ENCODE measurements at regions not wholly inside any gene's neighbourhood (a gene's known extent, or its start where the extent isn't known, plus 50 kb on each side); places are given as distances from the start of the nearest gene placed in this dataset.
A peak's percentile ranks its signal among the peaks of the same experiment; 100 is the strongest.

DNA sequence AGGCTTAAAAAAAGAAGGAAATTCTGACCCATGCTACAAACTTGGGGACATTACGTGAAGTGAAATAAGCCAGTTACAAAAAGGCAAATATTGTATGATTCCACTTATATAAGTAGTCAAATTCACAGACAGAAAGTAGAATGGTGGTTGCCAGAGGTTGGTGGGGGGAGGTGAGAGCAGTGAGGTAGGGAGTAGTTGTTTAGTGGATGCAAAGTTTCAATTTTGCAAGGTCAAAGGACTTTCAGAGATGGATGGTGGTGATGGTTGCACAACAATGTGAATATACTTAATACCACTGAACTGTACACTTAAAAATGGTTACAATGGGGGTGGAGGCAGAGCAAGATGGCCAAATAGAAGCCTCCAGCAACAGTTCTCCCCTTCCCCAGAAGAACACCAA is 86.2 kb upstream of the PLXNC1 start:
- no peak for DNase-seq (ENCODE audit: low read depth in 2 of 2)

DNA sequence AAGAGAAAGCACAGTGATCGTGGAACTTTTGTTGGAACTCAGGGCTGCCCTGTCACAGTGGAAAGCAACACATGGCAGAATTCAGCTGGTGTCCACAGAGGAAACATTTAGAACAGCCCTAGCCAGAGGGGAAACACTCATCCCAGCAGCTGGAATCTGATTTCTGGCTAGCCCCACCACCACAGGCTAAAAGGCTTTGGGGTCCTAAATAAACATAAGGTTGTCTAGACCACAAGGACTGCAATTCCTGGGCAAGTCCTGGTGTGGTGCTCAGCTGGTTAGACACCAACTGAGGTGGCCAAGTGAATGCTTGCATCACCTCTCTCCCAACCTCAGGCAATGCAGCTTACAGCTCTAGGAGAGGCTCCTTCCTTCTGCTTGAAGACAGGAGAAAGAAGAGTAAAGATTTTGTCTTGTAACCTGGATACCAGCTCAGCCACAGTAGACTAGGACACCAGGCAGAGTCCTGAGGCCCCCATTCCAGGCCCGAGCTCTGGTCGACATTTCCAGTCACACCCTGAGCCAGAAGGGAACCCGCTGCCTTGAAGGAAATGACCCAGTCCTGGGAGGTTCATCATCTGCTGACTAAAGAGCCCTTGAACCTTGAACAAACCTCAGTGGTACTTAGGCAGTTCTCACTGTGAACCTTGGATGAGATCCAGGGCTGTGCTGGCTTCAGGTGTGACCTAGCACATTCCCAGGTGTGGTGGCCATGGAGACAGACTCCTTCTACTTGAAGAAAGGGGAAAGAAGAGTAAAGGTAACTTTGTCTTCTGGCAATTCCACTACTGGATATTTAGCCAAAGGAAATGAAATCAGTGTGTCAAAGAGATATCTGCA is 85.4 kb upstream of the PLXNC1 start:
- no peak for DNase-seq (ENCODE audit: low read depth in 2 of 2)

DNA sequence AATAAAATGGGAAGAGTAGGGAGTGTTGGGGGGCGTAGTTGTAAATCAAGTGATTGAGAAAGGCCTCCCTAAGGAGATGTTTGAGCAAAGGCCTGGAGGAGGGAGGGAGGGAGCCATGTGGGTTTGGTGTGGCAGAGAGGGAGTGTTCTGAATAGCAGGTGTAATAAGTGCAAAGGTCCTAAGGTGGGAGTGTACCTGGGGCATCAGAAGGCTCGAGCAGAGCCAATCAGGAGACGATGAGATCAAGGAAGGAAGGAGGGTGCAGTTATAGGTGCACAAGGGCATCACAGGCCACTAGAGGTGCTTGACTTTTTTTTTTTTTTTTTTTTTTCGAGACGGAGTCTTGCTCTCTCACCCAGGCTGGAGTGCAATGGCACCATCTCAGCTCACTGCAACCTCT is 77.9 kb upstream of the PLXNC1 start:
- DNase-seq (ENCODE audit: low read depth in 2 of 2), result no peak

DNA sequence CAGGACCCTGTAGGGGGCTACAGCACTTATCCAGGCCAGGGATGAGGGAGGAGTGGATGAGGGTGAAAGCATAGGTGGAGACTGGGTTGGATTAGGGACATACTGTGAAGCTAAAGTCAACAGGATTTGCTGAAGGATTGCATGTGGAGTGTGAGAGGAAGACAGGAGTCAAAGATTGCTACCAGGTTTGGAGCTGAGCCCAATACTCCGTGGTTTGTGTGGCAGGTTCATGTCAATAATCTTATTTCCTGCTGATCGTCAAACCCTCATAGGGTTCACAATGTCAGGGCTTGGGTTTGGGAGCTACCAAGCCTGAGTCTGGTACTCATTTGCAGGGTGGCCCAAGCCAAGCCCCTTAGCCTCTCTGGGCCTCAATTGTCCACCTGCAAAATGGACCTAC is 77.1 kb upstream of the PLXNC1 start:
- no peak for DNase-seq (ENCODE audit: low read depth in 2 of 2)

DNA sequence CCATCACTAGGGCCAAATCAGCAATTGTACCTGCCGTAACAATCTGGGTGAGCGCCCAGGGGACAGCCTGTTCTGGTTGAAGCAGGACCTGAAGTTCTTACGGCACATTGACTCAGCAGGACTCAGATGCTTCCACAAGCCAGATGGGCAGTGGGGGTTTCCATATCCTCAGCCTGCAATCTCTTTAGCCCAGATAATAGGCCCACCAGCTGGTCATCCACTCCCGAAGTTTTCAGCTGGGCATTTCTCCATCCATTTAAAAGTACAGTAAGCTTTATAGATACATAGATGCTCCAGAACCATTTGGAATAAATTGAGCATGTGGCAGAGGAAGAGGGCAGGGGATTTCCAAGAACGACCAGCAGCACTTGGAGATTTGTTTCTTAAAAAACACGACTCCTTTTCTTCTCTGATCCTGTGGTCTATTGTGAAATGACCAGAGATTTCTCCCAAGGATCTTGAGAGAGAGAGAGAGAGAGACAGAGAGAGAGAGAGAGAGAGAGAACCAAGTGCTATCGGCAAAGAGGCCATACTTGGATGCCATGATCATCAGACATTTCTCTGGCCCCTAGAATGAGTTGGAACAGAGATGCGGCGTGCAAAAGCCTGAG is 74.8 kb upstream of the PLXNC1 start:
- no peak for DNase-seq (ENCODE audit: low read depth in 2 of 2)

DNA sequence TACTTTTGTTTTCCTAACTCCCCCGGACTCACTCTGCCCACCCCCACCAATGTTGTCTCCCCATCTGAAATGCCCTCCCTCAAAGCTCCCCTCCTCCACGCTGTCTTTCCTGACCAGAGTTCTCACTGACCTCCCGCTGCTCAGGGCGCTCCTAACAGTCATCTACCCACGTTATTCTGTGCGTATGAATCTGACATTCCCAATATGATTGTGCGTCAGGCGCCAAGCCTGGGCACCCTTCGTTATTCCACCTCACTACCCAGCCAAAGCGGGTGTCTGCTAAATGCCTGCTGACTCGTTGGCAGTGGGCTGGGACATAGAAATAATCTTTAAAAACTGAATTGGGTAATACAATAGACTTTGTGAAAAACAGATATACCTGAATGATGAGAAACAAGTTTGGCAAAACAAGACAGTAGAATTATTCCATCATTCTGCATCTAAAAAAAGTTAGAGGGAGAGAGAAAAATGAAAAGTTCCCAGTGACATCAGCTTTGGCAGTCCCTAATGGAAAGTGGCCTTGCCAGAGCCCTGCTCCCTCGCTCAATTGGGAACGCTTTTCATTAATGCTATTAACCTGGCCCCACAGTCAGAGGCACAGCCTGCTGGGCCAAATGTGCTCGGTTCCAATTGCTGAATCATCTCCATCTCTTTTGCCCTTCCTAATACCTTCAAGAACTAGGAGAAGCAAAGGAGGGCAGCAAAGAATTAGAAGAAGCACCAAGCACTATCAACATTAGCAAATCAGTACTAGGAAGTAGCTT is 74.0 kb upstream of the PLXNC1 start:
- DNase-seq (ENCODE audit: low read depth in 2 of 2), result no peak

DNA sequence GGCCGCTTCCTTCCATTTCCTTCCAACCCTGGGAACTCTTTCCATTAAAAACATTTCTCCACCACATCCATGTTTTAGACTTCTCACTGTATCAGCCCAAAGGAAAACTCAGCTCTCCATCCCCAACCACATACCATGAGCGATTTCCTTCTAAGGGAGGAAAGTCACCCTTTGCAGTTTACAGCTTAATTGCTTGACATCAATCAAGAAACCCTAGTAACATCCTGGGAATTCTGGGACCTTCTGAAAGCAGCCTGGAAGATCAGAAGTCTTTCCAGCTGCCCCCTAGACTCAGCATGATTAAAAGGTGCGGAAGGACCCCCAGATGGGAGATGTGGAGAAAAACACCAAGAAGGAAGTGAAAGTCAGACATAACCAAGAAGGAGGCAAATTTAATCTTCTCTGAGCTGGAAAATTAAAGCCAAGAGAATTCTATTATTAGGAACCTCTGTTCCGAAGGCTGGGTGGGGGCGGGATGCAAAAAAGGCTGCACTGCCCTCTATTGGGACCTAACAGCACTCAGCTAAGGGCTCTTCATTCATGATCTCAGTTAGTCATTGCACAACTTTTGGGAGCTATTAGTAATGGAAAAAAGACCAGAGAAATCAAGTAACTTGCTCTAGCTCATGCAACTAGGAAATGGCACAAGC is 73.3 kb upstream of the PLXNC1 start:
- peak; percentile 81 to 85 for DNase-seq (ENCODE audit: low read depth in 2 of 2)

DNA sequence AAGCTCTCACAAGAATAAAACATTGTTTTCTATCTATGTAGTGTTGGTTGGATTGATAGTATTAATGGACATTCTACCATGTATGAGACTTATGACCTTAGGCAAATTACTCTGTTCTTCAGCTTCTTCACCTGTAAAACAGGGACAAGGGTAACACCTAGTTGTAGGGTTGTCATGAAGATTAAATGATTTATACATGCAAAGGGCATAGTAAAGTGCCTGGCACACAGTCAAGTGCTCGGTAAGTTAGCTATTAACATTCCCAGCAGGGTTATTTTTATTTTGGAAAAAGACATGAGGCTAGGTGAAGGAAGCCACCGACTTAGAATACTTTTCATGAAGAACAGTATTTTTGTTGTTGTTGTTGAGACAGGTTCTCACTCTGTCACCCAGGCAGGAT is 71.2 kb upstream of the PLXNC1 start:
- DNase-seq (ENCODE audit: low read depth in 2 of 2), result no peak

DNA sequence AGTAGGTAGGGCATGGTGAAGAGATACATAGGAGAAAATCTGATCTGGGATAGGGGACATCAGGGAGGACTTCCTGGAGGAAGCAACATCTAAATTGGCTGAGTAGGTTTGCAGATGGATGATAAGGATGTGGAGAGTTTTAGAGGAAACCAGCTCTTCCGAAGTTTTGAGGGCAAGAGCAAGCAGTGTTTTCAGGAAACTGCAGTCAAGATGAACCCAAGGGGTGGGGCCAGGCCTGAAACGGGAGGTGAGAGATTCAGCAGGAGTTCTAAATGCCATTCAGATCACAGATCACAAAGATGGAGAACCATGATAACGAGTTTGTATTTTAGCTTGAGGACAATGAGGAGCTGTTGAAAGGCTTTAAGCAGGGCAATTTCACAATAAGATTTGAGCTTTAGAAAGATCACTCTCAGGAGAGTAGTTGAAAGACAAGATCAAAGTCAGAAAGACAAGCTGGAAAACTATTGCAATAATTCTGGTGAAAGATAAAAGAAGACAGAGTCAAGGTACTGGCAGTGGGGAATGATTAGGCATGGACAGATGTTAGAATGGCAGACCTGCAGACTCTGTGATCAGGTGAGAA is 70.1 kb upstream of the PLXNC1 start:
- DNase-seq (ENCODE audit: low read depth in 2 of 2), result no peak

DNA sequence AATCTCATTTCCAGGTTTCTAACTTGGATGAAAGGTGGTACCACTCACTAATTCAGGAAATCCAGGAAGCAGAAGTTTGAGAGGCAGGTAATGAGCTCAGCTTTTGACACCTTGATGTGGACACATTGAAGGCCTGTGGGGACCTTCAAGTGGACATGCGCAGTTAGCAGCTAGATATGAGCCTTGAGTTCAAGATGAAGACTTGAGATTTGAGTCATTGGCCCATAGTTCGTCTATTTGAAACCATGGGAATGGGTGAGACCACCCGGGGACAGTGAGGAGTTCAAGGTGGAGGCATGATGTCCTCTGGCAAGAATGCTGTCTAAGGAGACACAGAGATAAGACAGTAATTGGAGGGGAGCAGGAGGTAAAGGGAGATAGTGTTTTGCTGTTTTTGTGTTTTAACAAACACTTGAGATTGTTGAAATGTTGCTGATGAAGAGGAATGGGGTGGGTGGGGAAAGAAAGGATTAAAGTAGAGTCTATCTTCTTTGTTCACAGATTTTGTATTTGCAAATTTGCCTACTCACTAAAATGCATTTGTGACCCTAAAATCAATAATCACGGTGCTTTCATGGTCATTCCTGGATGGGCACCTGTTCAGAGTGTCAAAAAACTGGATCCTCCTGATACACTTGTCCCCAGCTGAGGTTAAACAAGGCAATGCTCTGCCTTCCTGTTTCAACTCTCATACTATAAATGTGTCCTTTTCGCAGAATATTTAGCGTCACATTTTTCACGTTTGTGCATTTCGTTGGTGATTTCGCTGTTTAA is 69.5 kb upstream of the PLXNC1 start:
- no peak for DNase-seq (ENCODE audit: low read depth in 2 of 2)

DNA sequence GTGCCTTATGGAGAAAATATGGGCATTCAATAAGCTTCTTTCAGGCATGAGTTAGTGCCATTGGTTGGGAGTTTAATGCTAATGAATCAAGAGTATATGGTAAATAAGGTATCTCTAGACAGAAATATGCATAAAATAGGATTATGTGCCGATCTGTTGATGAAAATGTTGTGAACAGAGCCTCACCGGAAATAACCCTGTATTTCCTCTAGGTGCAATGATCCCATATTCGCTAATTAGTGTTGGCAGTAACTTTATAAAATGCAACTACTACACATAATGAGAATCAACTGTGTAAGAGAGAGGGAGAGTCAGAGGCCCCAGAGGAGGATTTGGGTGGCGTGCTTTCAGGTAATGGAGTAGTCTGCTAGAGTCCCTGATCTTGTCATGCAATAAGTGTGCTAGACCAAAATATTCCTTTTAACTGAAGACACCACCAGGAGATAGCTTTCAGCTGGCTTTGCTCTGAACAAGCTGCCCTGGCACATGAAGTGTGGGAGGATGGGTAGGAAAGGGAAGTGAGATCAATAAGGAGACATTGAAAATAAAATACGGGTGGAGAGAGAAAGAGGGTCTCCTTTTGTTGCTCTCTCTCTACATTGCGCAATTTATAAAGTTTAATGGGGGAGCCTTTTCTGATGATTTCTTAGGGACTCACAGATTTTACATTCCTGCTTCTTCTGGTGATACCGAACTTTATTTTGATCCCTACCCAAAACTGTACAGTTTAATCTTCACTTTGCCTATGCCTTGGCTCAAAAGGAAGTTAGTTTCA is 68.6 kb upstream of the PLXNC1 start:
- DNase-seq (ENCODE audit: low read depth in 2 of 2), result no peak

DNA sequence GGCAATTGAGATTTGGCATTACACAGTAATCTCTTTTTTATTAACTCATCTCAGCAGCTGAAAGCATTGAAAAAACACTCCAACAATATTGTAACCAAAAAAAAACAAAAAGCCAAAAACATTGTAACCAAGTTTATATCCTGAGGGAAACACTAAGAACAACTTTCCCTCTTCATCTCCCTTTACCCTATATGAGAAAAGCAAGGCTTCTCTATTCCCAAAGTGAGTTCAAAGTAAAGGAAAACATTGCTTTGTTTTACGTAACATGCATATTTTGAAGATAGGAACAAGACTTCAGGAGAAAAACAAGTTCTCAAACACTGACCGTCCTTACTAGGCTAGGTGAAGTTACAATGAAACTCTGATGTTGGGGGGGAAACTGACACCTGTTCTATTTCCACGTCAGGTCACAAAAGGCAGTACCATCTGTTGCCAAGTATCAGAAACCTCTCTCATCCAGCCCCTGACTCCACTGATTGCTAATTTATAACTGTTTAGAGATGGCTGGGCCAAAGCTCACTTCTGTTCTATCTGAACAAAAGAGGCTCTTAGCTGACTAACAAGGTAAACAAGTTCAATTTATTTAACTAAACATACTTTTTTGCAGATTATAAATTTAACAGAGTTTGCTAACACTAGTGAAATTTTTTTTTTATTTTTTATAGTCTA is 67.9 kb upstream of the PLXNC1 start:
- DNase-seq (ENCODE audit: low read depth in 2 of 2), result no peak

DNA sequence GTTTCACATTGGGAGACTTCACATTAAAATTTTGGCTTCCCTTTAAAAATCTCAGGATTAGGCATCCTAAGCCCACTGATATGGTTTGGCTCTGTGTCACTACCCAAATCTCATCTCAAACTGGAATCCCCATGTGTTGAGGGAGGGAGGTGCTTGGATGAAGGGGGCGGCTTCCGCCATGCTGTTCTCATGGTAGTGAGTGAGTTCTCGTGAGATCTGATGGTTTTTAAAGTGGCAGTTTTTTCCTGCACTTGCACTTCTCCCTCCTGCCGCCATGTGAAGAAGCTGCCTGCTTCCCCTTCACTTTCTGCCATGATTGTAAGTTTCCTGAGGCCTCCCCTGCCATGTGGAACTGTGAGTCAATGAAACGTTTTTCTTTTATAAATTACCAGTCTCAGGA is 65.7 kb upstream of the PLXNC1 start:
- no peak for DNase-seq (ENCODE audit: low read depth in 2 of 2)

DNA sequence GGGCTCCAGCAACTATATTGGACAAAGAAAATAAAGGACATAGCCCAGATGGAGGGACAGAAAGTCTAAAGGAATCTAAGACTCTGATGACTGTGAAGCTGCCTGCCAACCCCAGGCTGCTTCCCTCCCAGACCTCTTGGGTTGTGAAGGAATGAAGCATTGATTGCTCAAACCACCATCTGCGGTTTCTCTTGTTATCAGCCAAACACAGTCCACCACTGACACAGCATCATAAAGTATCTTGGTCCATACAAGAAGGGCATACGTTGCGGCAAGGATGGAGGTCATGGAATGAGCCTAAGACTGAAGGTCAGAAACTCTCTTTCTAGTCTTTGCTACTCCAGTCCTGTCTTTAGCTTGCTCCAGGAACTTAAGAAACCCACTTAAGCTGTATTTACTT is 58.5 kb upstream of the PLXNC1 start:
- no peak for DNase-seq (ENCODE audit: low read depth in 2 of 2)

DNA sequence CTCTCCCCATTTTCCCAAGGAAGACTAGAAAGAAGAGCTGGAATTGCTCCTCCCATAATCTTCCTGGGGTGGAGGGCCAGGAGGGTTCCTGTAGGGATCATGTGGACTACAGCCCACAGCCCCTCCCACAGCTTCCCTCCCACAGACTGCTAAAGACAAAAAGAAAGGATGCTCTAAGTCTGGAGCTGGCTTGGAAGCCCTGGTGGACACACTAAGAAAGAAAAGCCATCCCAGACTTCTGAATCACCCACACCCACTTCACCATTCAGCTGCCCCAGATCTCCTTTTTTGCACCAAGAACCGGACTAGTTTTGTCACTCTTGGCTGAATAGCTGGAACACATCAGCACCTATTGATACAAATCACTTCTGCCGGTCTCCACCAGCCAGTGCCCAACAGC is 56.8 kb upstream of the PLXNC1 start:
- no peak for DNase-seq (ENCODE audit: low read depth in 2 of 2)

DNA sequence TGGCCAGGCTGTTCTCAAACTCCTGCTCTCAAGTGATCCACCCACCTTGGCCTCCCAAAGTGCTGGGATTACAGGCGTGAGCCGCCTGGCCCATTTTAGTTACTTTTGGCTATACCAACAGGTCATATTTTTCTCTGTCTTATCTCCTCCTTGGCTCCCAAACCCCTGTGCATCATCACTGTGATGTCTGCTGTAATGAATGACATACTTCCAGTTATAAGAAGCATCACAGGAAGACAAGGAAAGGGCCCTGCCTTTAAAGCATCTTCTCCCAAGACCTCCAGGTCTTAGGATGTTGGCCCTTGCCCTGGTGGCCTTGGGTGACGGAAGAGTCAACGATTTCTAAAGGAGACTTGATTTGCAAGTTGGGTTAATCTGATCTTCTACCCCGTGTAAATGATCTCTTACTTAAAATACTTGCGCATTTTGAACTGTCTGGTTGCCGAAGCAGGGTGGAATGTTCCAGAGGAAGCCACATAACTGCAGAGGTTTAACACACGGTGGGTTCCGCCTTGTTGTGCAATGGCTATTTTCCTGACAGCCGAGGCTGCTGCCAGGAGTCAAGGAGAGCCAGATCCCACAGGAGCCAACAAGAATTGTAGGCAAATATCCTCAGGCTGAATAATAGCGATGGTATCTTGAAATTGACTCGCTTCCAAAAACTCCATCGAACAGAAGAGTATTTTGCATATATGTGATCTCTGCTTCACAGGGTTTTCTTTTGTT is 55.7 kb upstream of the PLXNC1 start:
- peak; percentile 76 to 78 for DNase-seq (ENCODE audit: low read depth in 2 of 2)

DNA sequence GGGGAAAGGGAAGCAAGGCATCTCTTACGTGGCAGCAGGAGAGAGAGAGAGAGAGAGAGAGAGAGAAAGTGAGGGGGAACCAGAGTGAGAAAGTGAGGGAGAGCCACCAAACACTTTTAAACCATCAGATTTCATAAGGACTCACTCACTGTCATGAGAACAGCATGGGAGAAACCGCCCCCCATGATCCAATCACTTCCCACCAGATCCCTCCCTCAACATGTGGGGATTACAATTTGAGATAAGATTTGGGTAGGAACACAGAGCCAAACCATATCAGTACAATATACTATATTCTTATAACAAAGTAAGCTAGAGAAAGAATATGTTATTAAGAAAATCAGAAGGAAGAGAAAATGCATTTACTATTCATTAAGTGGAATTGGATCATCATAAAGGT is 53.7 kb upstream of the PLXNC1 start:
- DNase-seq (ENCODE audit: low read depth in 2 of 2), result no peak

DNA sequence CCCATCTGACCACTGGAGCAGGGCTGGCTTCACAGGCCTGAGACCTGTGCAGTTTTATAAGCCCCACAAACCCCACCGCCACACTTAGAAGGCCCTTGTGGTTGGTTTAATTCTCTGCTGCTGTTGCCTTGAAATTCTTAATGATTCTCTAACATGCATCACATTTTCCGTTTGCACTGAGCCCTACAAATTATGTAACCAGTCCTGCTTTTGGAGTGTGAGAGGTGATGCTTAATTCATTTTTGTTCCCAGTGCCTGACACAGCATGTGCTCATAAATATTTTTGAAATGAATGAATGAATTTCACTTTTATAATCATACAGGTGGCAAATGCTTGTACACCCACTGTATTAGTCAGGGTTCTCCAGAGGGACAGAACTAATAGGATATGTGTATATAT is 52.8 kb upstream of the PLXNC1 start:
- DNase-seq (ENCODE audit: low read depth in 2 of 2), result no peak

DNA sequence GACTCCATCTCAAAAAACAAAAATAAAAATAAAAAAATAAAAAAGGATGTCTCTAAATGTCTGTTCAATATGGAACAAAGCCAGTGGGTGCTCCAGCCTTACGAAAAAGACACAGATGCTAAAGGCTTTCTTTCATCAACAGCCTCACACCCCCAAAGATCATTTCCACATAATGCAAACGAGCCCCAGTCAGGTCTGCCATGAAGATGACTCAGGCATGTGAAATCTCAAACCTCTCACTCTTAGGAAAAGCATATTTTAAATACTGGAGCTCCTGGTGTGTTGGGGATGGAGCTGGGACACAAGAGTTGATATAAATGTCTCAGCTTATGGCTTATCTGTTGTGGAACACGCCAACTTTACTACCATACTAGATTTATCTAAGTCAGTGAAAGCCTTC is 49.9 kb upstream of the PLXNC1 start:
- peak; percentile 89 to 90 for DNase-seq (ENCODE audit: low read depth in 2 of 2)

Data from fibroblast of skin of left quadriceps (primary cell).